HFF-Myc (cell line): ENCODE measurements at regions not wholly inside any gene's neighbourhood (a gene's known extent, or its start where the extent isn't known, plus 50 kb on each side); places are given as distances from the start of the nearest gene placed in this dataset.

ENCODE experiments used
- DNase-seq: peaks from one replicate; pipeline ENCODE4 v3.0.0-alpha.2; 2011; ENCODE audit warnings: low read depth; ENCODE audit errors: extremely low read depth
- H3K4me3 ChIP-seq: replicated peaks from 2 replicates; pipeline ENCODE4 v1.5.1; 2011; ENCODE audit warnings: low read depth, mild to moderate bottlenecking, control low read depth, low read length
- TF ChIP-seq, protein P1 (sequence below): IDR thresholded peaks from 2 replicates; pipeline ENCODE4 v1.5.1; 2012; ENCODE audit warnings: mild to moderate bottlenecking, low read depth, low read length, control low read depth; ENCODE audit errors: missing control alignments

DNA sequence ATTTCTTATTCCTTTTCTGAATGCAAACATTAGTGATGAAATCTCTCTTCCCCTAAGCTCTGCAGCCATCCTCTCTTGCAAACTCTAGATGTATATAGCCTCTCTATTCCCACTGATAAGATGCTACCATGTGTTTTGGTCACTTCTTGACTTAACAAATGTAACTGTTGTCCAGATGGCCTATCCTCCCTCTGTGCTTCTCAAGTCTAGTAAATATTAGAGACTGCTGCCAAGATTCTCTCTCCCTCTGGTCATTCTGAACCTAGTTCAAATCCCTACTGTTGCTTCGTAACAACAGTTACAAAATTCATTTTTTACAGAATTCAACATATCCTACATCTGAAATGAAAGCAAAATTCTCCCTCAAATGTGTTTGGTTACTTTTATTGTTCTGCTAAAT, 156.6 kb downstream of the TXNL1 start:
- TF ChIP-seq, protein P1, sequence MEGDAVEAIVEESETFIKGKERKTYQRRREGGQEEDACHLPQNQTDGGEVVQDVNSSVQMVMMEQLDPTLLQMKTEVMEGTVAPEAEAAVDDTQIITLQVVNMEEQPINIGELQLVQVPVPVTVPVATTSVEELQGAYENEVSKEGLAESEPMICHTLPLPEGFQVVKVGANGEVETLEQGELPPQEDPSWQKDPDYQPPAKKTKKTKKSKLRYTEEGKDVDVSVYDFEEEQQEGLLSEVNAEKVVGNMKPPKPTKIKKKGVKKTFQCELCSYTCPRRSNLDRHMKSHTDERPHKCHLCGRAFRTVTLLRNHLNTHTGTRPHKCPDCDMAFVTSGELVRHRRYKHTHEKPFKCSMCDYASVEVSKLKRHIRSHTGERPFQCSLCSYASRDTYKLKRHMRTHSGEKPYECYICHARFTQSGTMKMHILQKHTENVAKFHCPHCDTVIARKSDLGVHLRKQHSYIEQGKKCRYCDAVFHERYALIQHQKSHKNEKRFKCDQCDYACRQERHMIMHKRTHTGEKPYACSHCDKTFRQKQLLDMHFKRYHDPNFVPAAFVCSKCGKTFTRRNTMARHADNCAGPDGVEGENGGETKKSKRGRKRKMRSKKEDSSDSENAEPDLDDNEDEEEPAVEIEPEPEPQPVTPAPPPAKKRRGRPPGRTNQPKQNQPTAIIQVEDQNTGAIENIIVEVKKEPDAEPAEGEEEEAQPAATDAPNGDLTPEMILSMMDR: no peak
- H3K4me3 ChIP-seq: no peak overlapping the region
- DNase-seq: no peak

DNA sequence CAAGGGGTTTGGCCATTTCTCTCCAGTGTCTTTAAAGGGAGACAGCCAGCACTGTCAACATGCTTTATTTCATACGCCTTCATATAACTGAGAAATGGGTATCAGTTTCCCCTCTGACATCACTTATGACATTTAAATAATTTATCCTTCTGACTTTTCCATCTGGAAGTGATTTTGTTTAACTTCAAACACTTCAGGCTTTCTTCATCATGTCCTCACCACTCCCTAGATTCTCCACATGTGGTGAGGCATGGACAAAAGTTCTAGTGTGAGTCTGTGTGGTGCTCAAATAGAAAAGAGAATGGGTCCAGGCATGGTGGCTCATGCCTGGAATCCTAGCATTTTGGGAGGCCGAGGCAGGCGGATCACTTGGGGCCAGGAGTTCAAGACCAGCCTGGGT, 158.6 kb downstream of the TXNL1 start:
- TF ChIP-seq, protein P1: no peak
- no peak for DNase-seq
- no peak overlapping the region for H3K4me3 ChIP-seq

DNA sequence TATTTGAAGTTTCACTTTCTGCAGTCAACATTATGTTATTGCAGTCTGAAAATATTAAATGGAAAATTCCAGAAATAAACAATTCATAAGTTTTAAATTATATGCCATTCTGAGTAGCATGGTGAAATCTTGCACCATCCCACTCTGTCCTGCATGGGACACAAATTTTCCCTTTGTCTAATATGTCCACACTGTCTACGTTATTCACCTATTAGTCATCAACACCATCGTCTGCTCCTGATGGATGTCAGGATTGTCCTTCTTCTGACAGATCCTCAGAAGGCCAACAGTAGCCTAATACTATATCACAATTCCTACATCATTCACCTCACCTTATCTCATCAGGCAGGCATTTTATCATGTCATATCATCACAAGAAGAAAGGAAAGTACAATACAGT, 163.1 kb downstream of the TXNL1 start:
- TF ChIP-seq, protein P1: no peak
- no peak for DNase-seq
- no peak overlapping the region for H3K4me3 ChIP-seq

GRCh38 chr18:56473400-56474024, 164.9 kb downstream of the TXNL1 start:
- TF ChIP-seq, protein P1: no peak
- H3K4me3 ChIP-seq: no peak overlapping the region
- DNase-seq: no peak

DNA sequence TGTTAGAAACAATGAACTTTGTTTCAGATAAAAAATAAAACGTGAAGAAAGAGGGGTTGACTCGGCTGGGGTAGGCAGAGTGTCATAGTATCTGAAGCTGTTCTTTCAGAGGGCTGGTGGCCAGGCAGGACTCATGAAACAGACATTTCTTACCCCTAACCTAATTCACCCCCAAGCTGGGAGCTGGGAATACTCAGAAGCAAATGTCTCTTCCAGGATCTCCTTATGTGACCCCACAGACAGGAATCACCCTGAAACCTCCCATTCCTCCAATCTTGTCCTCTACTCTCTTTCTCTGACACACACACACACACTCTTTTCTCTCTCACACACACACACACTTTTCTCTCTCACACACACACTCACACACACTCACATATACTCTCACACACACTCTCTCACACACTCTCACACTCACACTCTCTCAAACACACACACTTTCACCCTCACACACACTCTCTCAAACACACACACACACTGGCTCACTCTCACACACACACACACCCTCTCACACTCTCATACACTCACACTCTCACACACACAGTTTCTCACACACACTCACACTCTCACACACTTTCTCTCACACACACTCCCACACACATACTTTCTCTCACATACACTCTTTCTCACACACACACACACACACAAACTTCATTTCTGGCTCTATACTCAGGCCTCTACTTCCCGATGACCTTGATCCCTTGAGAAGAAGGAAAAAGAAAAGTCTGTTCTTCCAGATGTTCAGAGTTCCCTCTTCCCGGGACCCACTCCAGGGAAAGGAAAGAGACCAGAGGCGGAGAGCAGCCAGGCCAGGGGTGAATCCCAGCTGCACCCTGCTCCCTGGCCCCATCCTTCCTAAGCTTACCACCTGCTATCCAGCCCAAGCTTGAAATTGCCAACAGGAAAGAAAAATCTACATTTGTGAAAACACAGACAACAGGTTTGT, 167.7 kb downstream of the TXNL1 start:
- TF ChIP-seq, protein P1: no peak
- DNase-seq: no peak

GRCh38 chr18:56469582-56469981, 168.8 kb downstream of the TXNL1 start:
- no peak for DNase-seq
- TF ChIP-seq, protein P1: no peak
- no peak overlapping the region for H3K4me3 ChIP-seq

More for the DNA sequence above, 167.7 kb downstream of the TXNL1 start:
- no peak overlapping the region for H3K4me3 ChIP-seq
